HG03469 (cell line): ENCODE measurements at regions not wholly inside any gene's neighbourhood (a gene's known extent, or its start where the extent isn't known, plus 50 kb on each side); places are given as distances from the start of the nearest gene placed in this dataset.

Source experiments
- ATAC-seq: cut with Tn5 transposase; IDR thresholded peaks from one replicate; pipeline ENCODE4 v1.9.1; 2021; ENCODE audit warnings: mild to moderate bottlenecking, moderate library complexity, moderate number of reproducible peaks; ENCODE audit not compliant: unreplicated experiment

DNA sequence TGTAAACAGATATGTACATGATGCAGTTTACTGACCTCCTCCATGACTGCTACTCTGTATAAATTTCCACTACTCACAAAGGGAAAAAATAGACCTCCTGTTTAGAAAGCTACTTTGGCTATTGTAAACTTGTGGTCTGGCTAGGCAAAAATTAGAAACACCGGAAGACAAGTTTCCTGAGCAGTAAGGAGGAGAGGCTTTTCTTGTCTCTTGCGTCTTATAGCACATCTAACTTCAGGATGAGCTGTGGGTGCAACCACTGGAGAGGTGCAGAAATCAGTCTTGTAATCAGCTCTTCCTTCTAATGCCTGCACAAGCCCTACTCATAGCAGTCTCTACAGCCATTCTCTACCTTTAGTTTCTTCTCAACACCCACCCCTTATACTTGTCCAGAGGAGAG is 296.5 kb upstream of the SLC35B3 start:
- no peak for ATAC-seq

DNA sequence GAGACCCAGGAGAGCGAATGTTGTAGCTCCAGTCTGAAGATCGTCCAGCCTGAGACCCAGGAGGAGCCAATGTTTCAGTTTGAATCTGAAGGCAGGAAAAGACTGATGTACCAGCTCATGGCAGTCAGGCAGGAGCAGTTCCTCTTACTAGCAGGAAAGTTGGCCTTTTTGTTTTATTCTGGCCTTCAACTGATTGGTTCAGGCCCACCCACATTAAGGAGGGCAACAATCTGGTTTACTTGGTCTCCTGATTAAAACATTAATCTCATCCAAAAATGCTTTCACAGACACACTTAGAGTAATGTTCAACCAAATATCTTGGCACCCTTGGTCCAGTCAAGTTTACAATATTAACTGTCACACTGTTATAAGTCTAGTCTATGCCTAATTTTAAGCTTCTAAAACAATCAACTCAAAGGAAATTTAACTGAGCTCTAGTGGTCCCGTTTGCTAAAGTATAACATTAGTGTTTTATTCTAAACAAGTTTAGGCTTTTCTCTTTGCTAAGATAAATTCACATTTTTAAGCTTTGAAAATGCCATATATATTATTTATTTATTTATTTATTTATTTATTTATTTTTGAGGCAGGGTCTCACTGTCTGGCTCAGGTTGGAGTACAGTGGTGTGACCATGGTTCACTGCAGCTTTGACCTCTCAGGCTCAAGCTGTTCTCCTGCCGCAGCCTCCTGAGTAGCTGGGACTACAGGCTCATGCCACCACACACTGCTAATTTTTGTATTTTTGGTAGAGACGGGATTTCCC is 275.5 kb upstream of the SLC35B3 start:
- no peak for ATAC-seq

DNA sequence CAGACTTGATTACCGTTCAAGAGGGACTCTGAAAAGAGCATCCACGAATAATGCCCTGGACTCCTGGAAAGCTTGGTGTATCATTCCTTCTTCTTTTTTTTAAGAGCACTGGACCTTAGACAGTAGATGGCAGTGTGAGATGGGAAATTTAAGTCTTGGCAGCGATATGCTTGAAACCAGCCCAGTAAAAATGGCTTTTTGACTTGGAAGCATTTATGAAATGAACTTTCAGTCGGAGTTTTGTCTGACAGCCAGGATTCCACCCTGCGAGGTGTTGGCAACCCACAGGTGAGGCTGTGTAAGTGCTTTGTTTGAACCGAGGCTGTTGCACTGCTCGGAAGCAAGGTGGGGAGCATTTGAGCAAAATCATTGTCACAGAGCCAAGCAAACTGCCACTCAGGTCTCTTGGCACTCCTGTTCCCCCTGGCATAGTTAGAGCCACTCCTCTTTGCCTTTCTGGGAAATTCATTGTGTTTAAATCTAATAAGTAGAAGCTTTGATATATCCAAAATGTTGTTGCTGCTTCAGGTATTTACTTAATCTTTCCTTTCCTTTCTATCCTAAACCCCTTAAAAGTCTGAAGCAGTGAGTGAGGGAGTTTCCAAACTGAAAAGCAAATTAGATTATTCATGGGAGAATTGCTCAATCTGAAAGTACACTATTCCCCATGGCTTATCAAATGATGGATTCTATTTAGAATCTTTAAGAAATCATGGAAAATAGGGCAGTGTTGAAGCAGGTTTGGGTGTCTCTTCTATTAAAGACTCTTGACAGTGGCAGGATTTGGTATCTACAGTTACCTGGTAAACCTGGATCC is 272.8 kb upstream of the SLC35B3 start:
- no peak for ATAC-seq

DNA sequence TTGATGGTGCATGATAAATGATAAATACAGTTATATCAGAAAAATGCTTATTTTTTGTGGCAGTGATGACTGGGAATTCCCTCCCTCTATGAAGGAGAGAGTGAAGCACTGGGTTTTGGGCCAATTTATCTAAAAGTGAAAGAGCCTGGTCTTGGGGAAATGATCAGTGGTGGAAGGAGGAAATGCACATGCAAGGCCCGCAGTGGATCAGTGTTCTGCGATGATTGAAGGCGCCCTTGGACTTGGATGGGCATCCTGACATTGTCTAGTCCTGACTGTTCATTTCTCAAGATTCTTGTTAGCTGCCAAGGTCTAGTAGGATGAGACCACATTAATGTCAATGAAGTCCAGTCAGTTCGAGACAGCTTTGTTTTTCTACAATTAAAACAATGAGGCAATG is 272.0 kb upstream of the SLC35B3 start:
- no peak for ATAC-seq

DNA sequence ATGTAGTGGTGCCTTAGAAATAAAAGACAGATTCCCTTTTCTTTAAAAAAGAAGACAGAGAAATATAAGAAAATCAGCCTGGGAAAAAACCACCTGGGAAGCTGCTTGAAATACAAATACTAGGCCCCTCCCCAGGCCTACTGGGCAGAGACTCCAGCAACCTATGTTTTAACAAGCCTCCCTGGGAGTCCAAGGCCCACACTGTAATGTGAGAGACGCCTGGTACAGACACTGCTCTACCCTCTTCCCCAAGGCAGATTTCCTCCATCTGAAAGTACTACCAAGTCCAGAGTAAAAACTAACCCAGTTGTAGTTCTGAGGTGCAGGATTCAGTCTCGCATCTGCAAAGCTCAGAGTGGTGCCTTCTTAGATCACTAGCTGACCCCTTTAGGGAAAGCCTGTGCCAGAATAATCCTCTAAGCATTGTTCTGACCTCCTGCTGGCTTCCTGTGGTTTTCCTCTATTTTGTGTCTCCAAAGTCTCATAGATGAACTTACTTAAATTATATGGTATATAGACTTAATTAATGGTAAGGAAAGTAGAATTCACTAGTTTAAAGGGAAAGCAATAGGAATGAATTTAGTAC is 270.2 kb upstream of the SLC35B3 start:
- ATAC-seq, result no peak

DNA sequence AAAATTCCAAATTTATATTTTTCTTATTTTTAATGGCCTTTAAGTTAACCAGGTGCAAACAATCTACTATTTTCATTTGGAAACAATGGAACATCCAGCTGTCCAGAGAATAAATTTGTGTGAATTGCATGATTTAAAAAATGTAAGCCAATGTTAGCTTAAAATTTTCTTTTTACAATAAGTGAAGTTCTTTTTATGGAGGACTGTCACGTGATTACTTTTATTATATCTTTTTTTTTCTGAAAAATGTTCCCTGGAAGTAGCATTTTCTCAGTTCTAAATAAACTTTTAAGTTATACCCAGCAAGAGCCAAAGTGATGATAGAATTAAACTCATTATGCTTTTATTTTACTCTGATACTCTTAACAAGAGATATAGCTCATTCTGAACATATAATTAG is 267.7 kb upstream of the SLC35B3 start:
- no peak for ATAC-seq

DNA sequence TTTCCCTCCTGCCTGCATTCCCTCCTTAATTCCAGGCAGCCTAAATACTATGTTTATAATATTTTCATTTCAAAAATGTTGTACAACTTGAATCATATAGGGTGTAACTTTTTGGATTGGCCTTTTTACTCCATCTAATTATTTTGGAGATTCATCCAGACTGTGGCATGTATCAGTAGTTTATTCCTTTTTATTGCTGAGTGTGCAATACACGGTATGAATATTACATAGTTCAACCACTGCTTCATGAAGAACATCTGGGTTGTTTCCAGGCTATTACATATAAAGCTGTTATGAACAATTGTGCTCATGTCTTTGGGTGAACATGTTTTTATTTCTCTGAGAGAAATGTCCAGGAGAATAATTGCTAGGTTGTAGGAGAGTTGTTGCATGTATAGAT is 253.5 kb upstream of the SLC35B3 start:
- ATAC-seq, result no peak

DNA sequence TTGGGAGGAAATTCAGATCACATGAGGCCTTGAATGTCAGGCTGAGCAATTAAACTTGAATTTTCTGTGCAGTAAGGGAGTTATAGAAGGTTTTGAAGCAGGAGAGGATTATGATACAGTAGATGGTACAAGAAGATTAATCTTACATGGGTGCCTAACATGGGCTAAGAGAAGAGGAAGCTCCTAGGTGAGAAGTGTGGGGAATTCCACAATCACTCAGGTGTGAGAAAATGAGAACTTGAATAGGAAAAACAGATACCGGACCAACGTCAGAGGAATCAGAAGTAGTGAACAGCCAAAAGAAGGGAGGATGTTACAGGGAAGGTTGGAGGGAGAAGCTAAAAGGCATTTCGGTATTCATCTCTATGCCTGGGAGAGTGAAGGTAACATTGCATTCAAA is 250.7 kb upstream of the SLC35B3 start:
- ATAC-seq, result no peak

DNA sequence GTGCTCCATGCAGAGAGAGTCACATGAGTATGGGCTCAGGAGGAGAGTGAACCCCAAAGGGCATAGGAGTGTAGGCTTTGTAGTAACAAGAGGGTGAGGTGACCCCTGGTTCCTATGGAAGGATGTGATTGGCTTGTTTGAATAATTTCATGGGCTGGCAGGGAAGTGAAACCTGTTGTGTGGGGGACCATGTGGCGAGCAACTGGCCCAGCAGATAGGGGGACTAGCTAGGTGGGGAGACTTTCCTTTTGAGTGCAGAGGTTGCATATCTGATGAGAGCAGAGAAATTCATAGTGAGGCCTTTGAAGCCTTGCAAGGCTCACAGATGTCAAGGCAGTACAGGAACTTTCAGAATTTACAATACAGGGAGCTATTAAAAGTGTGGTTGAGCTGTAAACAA is 247.9 kb upstream of the SLC35B3 start:
- ATAC-seq, result no peak

DNA sequence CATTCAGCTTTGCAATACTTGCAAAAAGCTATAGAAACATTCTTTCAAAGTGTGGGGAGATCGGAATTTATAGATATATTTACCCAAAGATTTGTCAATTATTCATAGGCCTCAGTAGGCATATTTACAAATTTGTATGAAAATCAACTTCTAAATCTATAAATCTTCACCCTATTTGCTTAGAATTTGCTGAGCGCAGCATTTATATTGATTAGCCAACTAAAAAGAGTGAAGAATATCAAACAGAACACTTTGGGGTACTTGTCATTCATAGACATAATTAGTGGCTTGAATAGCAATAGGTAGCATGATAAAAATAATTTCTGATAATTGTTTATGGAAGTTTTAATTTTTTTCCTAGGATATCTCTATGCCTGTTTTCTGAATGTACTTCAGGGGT is 244.5 kb upstream of the SLC35B3 start:
- ATAC-seq, result no peak

DNA sequence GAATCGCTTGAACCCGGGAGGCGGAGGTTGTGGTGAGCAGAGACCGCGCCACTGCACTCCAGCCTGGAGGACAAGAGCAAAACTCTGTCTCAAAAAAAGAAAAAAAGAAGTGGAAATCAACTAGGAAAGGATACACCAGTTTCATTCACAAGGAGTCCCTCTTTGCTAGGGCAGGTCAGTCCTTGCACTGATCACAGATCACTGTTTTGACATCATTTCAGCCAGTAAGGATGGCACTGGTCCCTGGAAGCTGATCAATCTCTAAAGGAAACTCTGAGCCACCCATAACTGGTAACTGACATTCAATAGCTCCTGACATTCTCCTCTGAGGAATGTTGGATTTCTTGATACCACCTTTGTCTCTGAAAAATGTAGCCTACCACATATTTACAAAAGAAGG is 243.1 kb upstream of the SLC35B3 start:
- ATAC-seq, result no peak

DNA sequence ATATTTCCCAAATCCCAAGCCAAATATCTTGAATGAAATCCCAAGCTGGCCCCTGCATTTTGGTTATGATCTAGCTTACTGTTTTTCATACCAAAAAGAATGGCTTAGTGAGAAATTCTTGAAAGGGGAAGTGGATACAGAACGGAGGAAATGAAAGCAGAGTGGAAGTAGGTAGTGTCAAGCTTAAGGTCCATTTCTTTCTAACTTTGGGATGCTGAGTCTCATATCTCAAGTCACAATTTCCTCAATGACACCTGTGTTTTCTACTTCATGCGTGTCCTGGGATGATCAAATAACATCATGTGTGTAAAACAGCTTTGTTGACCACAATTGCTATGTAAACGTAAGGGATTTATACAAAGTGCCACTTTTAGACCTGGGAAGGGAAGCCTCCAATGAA is 238.8 kb upstream of the SLC35B3 start:
- no peak for ATAC-seq

DNA sequence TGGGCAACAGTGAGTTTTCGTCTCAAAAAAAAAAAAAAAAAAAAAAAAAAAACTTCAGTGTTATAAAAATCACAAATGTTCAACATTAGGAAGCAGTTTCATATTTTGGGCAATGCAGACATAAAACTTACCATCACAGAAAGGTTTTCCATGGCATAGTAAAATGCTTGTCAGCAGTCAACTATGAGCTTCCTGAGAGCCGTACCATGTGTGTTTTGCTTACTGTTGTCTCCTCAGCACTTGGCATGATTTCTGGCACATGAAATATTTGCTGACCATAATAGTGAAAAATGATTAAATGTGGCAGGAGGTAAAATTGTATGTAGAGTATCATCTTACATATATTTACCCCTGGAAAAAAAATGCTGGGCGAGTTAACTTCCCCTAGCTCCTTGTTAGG is 237.5 kb upstream of the SLC35B3 start:
- no peak for ATAC-seq

DNA sequence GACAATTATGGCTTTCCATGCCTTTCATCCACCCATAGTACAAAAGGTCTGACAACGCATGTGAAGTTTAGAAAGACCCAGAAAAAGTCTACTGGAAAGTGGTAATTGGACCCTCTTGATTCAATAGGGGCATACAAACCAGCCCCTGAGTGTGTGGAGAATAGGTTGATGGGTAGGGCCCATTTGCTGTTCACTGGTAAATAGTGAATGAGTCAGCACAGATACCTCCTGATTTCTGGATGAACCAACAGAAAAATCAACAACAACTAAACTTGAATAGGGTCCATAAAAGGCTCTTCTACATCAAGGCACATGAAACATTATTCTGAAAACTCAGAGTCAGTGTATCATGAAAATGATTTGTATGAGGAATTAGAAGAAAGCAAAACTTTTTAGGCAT is 235.4 kb upstream of the SLC35B3 start:
- no peak for ATAC-seq

DNA sequence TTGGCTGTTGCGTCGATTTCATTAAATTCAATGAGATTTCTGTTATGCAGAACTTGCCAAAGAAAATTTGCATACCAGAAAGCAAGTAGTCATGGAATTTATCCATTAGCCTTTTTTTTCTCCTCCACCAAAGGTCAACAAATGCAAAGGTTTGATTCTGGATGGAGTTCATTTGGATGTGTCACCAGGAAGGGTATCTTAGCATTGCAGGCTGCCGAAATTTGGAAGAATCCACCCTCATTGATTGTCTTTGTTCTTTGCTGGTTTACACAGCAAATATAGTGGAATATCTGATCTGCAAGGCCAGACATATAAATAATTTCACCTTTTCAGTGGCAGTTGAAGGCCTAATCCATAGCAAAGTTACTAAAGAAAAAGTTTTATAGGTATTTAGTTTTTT is 229.4 kb upstream of the SLC35B3 start:
- no peak for ATAC-seq

DNA sequence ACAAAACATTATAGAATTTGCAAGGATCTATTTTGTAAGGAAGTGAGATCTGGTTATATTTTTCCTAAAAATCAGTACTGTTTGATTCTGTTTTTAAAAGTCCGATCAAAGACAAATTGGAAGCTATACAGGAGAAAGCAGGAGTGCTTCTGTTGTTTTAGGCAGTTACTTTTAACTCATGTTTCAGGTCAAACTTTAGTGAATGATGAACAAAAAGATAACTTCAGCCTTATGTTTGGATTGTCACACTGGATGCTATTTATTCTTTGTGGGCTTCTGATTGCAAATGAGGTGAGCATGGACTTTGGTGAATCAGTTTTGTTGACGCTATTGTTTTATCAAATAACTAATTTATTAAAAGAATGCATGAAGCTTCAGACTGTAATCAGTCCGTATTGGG is 228.7 kb upstream of the SLC35B3 start:
- no peak for ATAC-seq

DNA sequence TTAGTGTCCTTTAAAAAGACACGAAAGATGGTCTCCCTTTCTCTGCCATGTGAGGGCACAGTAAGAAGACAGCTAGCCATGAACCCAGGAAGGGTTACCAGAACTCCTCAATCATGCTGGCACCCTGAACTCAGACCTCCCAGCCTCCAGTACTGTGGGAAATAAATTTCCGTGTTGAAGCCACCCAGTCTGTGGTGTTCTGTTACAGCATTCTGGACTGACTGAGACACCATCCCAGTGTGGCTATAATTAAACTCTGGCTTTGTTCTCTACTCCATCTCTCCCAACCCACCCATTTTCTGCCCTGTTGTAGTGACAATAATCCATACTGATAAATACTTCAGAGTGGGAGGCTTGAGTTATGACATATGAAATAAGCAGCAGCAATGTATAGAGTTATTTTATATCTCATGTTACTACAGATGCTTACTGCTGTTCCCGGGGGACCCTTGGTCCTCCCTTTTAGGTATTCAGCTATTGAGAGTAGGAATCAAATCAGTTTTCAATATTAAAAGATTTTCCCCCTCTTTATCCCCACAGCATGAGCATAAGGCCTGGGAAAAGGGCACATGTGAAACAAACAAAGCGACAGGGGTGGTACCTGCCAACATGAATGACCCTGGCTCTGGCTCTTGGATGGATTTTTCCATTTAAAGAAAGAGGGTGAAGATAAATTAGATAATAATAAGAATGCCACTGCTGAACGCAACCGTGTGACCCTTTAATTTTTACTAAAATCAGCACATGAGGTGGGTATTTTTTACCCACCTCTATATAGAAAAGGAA is 224.3 kb upstream of the SLC35B3 start:
- no peak for ATAC-seq

DNA sequence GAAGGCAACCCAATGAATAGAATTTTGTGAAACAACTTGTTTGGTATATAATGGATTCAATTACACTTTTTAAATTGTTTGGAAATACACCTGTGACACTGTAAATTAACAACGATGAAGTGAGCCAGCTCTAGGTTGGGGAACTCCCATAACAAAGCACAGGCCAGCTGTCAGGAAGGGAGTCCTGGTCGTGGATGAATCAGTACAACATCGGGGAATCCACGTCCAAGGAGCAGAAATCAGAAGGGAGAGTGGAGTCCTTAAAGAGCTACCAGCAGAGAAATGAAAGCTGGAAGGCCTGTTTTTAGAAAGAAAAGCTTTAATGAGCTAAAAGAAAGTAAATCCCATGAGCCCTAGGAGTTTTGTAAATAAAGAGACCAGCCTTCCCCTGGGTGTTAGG is 223.1 kb upstream of the SLC35B3 start:
- ATAC-seq, result no peak

DNA sequence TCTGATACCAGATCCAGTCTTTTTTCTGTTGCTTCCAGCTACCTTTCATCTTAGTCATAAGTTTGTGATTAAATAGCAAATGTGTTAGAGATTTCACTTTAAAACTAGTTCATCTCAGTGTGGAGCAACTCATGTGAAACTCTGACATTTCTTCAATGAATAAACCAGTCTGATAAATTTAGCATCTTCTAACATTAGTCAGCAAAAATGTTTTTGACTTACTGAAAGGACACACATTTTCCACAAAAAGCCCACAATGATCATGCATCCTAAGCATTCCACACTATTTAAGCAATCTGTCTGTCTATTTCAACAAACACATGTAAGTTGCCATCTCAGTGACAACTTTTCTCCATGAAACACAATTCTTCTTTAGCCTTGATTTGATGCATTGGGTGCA is 222.2 kb upstream of the SLC35B3 start:
- no peak for ATAC-seq

DNA sequence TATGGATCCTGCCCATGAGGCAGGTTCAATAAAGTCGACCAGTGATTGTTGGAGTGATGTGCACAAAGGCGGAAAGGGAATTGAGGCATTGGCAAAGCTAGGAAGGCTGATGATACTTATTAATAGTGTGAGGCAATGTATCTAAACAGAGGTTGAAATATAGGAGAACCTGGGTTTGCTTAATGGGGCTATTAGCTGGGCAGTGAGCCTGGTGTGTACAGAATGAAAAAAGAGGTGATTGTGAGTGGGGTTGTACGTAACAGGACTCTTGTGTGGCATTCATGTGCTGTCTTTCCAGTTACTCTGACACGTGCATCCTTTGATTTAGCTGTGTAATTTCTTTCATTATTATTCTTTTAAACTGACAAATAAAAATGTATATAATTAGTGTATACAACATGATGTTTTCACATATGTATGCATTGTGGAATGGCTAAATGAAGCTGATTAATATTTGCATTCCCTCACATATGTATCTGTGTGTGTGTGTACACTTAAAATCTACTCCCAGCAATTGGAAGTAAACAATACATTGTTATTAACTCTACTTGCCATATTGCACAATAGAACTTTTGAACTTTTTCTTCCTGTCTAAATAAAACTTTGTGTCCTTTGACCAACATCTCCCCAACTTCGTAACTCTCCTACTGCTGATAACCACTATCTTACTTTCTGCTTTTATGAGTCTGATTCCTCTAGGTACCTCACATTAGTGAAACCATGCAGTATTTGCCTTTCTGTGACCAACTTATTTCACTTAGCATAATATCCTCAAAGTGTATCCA is 220.5 kb upstream of the SLC35B3 start:
- no peak for ATAC-seq

DNA sequence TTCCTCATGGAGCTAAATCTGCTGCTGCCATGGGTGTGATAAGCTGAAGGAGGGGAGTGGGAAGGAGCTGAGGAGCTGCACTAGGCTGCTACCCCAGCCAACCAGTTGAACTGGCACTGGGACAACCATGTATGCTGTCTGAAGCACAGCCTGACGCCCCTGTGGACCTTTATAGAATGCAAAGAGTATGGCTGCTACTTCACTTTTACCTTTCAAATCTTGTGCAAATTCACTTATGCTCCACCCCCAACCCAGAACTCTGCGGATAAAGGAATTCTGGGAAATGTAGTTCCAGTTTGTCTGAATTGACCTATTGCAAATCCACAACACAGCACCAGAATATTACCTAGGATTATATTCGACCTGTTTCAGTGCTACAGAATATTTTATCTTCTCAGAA is 217.4 kb upstream of the SLC35B3 start:
- no peak for ATAC-seq
